HPDE6-E6E7 (cell line): ENCODE measurements at regions not wholly inside any gene's neighbourhood (a gene's known extent, or its start where the extent isn't known, plus 50 kb on each side); places are given as distances from the start of the nearest gene placed in this dataset.
"Not testable (repeated sequence)": the region's sequence is repeated elsewhere in the genome, so short reads cannot be mapped to it uniquely, and the experiment has no call there.

Experiments
- DNase-seq: peaks from one replicate; pipeline ENCODE4 v3.0.0; 2011; ENCODE audit warnings: missing footprints; ENCODE audit errors: extremely low spot score

DNA sequence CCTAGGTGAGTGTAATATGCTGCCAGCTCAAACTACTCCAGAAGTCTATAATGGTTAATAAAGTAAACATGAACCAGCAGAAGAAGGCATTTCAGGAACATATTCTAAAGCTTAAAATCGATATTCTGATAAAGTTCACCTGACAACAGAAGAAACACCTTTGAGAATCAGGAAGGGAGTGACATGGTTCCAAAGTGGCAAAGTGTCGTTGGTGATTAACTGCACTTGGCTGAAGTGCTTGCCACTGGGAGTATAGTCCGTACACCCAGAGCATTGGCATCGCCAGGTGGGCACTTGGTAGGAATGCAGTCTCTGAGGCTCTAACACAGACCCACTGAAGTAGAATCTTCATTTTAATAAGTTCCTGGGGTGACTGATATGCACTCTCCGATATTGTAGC is 76.0 kb upstream of the H2AZ1 start:
- no peak for DNase-seq

DNA sequence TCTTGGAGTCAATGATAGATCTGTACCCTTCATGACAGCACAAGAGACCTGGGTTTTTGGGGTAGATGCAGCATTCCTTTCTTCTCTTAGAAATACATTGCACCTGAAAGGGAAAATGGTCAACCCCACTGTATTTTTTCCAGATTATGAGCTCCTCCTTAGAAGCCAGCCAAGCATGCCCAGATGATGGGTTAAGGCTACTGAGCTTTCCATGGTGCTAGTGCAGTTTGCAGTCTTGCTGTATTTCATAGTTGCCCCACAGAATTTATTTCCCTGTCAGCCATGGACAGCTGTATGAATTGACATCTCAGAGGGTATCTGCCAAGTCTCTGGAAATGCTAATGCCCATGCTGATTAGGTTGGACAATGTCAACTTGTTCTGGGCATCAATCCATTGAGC is 73.7 kb upstream of the H2AZ1 start:
- DNase-seq: no peak

DNA sequence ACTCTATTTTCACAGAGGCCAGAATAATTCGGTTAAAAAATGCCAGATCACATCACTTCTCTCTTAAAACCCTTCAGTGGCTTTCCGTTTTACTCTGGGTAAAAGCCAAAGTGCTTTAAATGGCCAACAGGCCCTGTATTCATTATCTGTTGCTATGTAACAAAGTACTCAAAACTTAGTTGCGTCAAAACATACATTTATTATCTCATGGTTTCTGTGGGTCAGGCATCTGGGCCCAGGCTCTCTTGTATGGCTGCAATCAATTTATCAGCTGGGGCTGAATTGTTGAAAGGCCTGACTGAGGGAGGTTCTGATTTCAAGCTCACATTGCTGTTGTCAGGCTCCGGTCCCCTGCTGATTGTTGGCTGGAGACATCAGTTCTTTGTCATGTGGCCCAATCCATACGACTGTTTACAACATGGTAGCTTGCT is 72.7 kb upstream of the H2AZ1 start:
- no peak for DNase-seq

DNA sequence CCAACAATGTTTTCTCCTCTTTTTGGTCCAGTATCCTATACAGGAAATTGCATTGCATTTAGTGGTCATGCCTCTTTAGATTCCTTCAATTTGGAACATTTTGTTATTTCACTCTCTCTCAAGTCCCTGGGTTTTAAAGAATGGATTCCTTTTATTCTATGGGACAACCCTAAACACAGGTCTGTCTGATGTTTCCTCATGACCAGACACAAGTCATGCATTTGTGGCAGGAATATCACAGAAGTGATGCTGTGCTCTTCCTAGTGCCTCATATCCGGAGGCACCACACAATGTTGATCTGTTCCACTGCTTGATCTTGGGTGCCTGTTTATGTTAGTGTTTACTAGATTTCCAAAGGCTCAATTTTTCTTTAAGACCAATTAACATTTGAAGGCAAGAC is 69.7 kb upstream of the H2AZ1 start:
- DNase-seq: no peak

DNA sequence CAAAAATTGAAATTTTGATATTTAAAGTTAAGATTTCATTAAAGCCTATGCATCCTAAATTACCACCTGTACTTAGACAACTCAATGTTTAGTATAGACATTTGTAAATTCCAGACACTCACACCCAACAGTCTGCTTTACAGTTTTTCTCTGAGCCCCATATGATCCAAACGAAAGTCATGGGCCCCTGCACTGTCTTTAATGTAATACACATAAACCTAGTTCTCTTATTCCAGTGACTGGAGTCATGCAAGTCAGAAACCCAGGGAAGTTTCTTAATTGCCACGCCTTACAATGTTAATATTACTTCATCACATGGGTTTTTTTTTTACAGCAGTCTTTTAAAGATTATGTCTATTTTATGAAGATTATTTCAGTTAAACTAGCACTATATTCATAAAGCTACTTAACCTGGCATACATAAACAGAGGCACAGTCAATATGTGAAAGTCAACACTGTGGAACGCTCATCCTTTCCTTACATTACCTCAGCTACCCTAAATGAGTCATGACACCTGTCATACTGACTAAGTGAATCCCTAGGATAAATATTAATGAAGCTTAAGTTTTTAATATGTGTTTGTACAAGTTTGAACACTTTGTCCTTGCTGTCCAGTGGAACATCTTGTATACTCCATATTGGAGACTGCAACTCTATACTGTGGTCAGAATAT is 67.7 kb upstream of the H2AZ1 start:
- DNase-seq: peak; percentile 79

DNA sequence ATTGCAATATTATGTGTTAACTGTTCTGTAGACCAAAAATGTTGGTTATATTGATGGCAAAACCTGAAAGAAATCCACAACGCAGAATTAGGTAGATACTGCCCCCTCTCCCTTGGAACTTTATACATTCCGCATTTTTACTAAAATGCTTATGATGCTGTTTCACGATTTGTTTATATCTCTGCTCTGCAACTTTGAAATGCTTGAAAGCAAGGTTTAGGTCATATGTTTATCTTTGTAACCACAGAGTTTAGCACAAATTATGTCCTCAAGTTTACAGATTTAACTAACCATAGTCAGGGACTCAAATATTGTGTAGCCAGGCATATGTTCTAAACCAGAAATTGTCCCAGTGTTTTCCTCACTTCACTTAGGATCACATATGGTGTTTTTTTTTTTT is 66.1 kb upstream of the H2AZ1 start:
- DNase-seq: no peak

DNA sequence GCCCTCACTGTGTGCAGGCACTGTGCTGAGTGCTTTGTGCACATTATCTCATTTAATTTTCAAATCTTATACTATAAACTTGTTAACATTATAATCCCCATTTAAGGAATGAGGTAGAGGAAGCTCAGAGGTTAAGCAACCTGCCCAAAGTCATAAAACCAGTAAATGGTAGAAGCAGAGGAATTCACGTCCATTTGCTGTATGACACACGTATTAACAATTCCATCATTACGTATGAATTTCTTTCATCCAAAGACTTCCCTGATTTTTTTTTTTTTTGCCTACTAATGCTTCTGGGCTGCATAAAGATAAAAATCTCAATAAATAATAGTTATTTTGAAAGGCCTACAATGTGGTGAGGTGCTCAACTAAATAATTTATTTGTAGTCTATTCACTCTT is 64.5 kb upstream of the H2AZ1 start:
- no peak for DNase-seq

DNA sequence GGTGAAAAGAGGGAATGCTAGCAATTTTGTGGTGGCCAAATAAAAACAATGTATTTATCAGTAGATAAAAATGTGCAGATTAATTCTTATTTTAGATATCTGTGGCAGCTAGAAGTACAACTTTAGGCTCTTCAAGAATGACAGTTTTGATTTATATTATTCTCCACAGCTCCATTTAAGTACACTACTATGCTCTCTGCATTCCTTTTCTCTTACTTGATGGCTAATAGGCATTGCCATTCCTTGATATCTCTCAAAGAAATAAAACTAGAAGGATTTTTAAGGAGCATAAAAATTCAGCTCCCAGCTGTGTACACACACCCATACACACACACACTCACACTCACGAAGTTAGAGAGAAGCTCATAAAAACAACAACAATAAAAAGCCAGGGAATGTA is 59.4 kb upstream of the H2AZ1 start:
- DNase-seq: no peak

DNA sequence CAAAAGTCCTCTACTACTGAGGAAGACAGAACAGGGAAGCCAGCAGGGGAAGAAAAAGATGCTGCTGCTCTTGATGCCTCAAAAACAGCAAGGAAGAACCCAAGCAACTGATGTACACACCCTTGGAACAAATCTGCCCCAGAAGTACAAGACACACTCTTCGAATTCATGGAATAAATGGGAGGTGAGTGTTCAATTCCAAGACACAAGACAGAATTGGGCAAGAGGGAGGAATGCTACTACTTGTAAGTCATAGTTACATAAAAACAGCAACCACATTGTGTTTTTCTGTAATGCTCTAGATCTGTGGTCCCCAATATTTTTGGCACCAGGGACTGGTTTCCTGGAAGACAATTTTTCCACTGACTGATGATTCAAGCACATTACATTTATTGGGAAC is 58.0 kb upstream of the H2AZ1 start:
- DNase-seq: no peak

DNA sequence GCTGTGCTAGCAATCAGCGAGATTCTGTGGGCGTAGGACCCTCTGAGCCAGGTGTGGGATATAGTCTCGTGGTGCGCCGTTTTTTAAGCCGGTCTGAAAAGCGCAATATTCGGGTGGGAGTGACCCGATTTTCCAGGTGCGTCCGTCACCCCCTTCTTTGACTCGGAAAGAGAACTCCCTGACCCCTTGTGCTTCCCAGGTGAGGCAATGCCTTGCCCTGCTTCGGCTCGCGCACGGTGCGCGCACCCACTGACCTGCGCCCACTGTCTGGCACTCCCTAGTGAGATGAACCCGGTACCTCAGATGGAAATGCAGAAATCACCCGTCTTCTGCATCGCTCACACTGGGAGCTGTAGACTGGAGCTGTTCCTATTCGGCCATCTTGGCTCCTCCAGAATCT is 56.1 kb upstream of the H2AZ1 start:
- not testable (repeated sequence) for DNase-seq
